Tibial artery (tissue), 4 donors: ENCODE measurements at regions not wholly inside any gene's neighbourhood (a gene's known extent, or its start where the extent isn't known, plus 50 kb on each side); places are given as distances from the start of the nearest gene placed in this dataset.

Experiments used
- DNase-seq, 2 donors: peaks; one replicate each; pipeline ENCODE4 v3.0.0-alpha.2; 2019
- H3K27ac ChIP-seq, 2 donors: fragments of 200-600 bp; sonication (generic) in 1 of 2; 1 replicate in 1 of 2; 2 replicates in 1 of 2; pipeline ENCODE4 v1.5.1; 2018 to 2019; ENCODE audit warnings: mild to moderate bottlenecking in 1 of 2
- H3K27me3 ChIP-seq, 2 donors: fragments of 200-600 bp; sonication (generic) in 1 of 2; one replicate each; pipeline versions ENCODE4 v1.5.1 to v1.6.0; 2016 to 2019
- H3K36me3 ChIP-seq, 3 donors: fragments of 200-600 bp; sonication (generic) in 2 of 3; one replicate each; pipeline ENCODE4 v1.5.1; 2016 to 2019; ENCODE audit warnings: mild to moderate bottlenecking in 2 of 3
- H3K4me1 ChIP-seq, 4 donors: fragments of 200-600 bp; sonication (generic) in 2 of 4; 1 replicate in 3 of 4; 2 replicates in 1 of 4; pipeline ENCODE4 v1.5.1; 2016 to 2019
- H3K4me3 ChIP-seq, 2 donors: fragments of 200-600 bp; sonication (generic) in 1 of 2; 1 replicate in 1 of 2; 2 replicates in 1 of 2; pipeline ENCODE4 v1.5.1; 2018 to 2019; ENCODE audit warnings: mild to moderate bottlenecking in 2 of 2
- H3K9me3 ChIP-seq, 3 donors: fragments of 200-600 bp; sonication (generic) in 1 of 3; one replicate each; pipeline ENCODE4 v1.5.1; 2016 to 2019
- intact Hi-C: fragments of 100-400 bp; cut with DNase I; formaldehyde crosslinking; loops from one replicate; pipeline ENCODE4 v1.15.0; 2023; ENCODE audit warnings: low total_unique reads
- TF ChIP-seq, protein P1 (sequence below), 2 experiments: fragments of 200-600 bp in 1 of 2; fragments of 450-650 bp in 1 of 2; IDR thresholded peaks; one replicate each; pipeline ENCODE4 v1.5.1; 2017 to 2019; ENCODE audit warnings: antibody characterized with exemption in 2 of 2, mild to moderate bottlenecking in 1 of 2, moderate library complexity in 1 of 2

DNA sequence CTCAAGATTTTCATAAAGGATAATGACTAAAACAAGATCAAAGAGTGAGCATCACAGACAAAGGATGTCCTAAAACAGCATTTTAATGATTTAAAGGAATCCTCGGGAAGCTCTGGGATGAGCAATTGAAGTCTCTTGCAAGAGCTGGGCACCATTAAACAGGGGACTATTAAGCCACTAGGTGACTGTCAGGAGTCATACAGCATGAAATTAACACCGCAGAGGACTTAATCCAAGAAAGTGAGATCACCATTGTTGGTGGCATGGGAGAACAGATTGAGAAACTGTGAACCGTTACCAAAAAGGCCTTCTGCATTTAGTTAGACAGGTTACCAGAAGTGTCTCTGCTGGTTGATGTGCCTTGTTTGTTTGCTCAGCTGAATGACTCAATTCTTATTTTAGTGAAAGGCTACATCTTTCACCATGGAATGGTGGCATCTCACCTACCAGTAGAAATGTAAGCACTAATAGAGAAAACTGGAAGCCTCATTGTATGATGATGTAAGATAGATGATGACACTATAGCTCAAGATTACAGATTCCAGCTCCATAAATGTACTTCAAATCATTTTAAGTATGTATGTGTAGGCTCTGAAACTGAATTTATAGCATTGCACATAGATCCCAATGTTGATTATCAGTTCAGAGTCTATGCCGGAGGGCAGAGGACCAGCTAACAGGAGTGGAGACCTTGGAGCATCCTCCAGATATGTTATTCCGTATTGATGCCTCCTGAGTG lies 427.6 kb downstream of the SUCLG1 start:
- Histone ChIP-seq H3K27ac (no peak overlapping the region), H3K36me3 (no peaks in the 10 kb centered on the region), H3K27me3 (no peaks in the 10 kb centered on the region), H3K4me1 (no peaks in the 10 kb centered on the region), H3K4me3 (no peak overlapping the region), H3K9me3 (no peaks in the 10 kb centered on the region)
- no peak for DNase-seq
- intact Hi-C loops: no loop called here
- TF ChIP-seq, protein P1, sequence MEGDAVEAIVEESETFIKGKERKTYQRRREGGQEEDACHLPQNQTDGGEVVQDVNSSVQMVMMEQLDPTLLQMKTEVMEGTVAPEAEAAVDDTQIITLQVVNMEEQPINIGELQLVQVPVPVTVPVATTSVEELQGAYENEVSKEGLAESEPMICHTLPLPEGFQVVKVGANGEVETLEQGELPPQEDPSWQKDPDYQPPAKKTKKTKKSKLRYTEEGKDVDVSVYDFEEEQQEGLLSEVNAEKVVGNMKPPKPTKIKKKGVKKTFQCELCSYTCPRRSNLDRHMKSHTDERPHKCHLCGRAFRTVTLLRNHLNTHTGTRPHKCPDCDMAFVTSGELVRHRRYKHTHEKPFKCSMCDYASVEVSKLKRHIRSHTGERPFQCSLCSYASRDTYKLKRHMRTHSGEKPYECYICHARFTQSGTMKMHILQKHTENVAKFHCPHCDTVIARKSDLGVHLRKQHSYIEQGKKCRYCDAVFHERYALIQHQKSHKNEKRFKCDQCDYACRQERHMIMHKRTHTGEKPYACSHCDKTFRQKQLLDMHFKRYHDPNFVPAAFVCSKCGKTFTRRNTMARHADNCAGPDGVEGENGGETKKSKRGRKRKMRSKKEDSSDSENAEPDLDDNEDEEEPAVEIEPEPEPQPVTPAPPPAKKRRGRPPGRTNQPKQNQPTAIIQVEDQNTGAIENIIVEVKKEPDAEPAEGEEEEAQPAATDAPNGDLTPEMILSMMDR (IDR thresholded peaks at IDR 0.05): no peak

- Histone ChIP-seq H3K9me3 (no peaks in the 10 kb centered on the region), H3K4me1 (no peaks in the 10 kb centered on the region), H3K36me3 (no peaks in the 10 kb centered on the region), H3K4me3 (no peak overlapping the region), H3K27me3 (no peaks in the 10 kb centered on the region), H3K27ac (no peak overlapping the region)
- DNase-seq: no peak
- TF ChIP-seq, protein P1 (IDR thresholded peaks at IDR 0.05): no peak
- intact Hi-C loops: no loop called here
Measured at GRCh38 chr2:84029903-84030575, 429.0 kb downstream of the SUCLG1 start.

GRCh38 chr2:84026818-84027217 lies 432.3 kb downstream of the SUCLG1 start:
- no peak overlapping the region for H3K4me3 ChIP-seq
- TF ChIP-seq, protein P1 (IDR thresholded peaks at IDR 0.05): no peak
- no peaks in the 10 kb centered on the region for H3K27me3 ChIP-seq
- H3K36me3 ChIP-seq: no peaks in the 10 kb centered on the region
- H3K4me1 ChIP-seq: no peaks in the 10 kb centered on the region
- intact Hi-C loops: no loop called here
- H3K27ac ChIP-seq: no peak overlapping the region
- no peak for DNase-seq
- no peaks in the 10 kb centered on the region for H3K9me3 ChIP-seq

DNA sequence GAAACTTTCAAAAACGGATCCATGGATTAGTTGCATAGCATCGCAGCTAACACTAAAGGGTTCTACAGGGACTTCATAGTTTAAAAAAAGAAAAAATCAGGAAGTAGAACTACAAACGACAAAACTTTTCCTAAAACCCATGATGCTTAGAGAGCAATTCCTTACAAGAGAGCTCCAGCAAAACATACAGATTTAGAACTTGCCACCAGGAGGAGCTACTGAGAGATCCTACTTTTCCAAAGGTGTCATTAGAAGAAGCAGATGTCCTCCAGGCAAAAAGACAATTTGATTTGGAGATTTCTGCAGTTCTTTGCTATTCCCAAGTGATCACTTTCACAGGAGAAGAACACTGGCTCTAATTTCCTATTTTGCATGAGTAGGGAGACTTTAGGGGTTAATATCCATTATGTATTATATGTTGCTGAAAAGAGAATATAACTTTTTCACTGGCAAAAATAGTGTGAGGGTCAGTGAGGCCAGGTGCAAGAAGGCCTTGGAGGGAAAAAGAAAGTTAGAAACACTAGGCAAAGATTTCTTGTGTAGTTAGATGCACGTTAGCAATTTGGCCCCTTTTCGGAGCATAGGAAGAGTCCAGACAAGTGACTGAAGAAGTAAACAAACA lies 436.2 kb downstream of the SUCLG1 start:
- DNase-seq: no peak
- Histone ChIP-seq H3K4me3 (no peak overlapping the region), H3K9me3 (peaks cover 0 to 4% (median 0%) of the 10 kb centered on the region in 3 donors), H3K4me1 (no peaks in the 10 kb centered on the region), H3K27me3 (no peaks in the 10 kb centered on the region), H3K27ac (no peak overlapping the region), H3K36me3 (no peaks in the 10 kb centered on the region)
- intact Hi-C loops: no loop called here
- TF ChIP-seq, protein P1 (IDR thresholded peaks at IDR 0.05): peak in 1 of 2 experiments; percentile 22

- TF ChIP-seq, protein P1 (IDR thresholded peaks at IDR 0.05): no peak
- no peak for DNase-seq
- intact Hi-C loops: no loop called here
- H3K27ac ChIP-seq: no peak overlapping the region
- H3K4me1 ChIP-seq: no peaks in the 10 kb centered on the region
- H3K4me3 ChIP-seq: no peak overlapping the region
- no peaks in the 10 kb centered on the region for H3K27me3 ChIP-seq
- H3K9me3 ChIP-seq: peaks cover 0 to 4% (median 0%) of the 10 kb centered on the region in 3 donors
- H3K36me3 ChIP-seq: no peaks in the 10 kb centered on the region
Measured at GRCh38 chr2:84017010-84017409, 442.1 kb downstream of the SUCLG1 start.
